ENCODE measurements at regions not wholly inside any gene's neighbourhood (a gene's known extent, or its start where the extent isn't known, plus 50 kb on each side); places are given as distances from the start of the nearest gene placed in this dataset.

DNA sequence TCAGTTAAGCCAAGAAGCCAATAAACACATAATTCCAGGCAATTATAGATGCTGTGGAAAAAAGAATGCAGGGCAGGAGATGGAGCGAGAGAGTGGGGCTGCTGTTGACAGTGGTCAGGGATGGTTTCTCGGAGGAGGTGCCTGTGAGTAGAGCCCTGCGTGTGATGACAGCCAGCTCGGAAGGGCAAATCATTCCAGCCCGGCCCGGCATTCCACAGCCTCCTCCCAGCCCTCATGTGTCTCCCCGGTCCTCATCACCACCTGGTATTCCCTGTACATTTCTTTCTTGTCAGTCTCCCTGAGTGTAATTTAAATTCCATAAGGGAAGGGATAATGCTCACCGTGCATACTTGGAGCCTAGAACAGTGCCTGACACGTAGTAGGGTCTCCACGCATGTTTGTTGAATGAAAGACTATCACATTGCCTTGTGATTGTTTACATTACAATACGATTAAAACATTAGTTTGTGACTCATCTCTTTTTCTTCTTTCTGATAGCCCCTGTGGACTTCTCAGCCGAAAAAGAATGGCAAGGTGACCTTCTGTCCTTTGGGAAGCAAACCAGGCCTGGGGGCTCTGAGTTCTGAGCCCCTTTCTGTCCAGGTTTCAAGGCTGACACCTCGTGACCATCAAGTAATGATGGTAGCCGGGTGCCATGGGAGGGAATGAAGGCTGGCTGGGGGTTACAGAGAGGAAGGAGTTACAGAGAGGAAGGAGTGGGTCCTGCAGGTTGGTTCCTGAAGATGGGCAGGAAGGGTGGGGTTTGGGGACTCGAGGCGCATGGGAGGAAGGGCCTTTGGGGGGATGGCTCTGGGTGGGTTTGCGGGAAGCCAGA, 379.5 kb upstream of the SULF2 start:
- no peak for TF ChIP-seq CREB1 (IDR thresholded peaks at IDR 0.05; ENCODE audit: low read depth)
- TF ChIP-seq NFIC (IDR thresholded peaks at IDR 0.05): no peak
- TF ChIP-seq, protein P1, sequence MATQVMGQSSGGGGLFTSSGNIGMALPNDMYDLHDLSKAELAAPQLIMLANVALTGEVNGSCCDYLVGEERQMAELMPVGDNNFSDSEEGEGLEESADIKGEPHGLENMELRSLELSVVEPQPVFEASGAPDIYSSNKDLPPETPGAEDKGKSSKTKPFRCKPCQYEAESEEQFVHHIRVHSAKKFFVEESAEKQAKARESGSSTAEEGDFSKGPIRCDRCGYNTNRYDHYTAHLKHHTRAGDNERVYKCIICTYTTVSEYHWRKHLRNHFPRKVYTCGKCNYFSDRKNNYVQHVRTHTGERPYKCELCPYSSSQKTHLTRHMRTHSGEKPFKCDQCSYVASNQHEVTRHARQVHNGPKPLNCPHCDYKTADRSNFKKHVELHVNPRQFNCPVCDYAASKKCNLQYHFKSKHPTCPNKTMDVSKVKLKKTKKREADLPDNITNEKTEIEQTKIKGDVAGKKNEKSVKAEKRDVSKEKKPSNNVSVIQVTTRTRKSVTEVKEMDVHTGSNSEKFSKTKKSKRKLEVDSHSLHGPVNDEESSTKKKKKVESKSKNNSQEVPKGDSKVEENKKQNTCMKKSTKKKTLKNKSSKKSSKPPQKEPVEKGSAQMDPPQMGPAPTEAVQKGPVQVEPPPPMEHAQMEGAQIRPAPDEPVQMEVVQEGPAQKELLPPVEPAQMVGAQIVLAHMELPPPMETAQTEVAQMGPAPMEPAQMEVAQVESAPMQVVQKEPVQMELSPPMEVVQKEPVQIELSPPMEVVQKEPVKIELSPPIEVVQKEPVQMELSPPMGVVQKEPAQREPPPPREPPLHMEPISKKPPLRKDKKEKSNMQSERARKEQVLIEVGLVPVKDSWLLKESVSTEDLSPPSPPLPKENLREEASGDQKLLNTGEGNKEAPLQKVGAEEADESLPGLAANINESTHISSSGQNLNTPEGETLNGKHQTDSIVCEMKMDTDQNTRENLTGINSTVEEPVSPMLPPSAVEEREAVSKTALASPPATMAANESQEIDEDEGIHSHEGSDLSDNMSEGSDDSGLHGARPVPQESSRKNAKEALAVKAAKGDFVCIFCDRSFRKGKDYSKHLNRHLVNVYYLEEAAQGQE (IDR thresholded peaks at IDR 0.05; ENCODE audit: low read depth): no peak
- TF ChIP-seq EP300 (IDR thresholded peaks at IDR 0.05; ENCODE audit: borderline replicate concordance): no peak
- TF ChIP-seq, protein P2, sequence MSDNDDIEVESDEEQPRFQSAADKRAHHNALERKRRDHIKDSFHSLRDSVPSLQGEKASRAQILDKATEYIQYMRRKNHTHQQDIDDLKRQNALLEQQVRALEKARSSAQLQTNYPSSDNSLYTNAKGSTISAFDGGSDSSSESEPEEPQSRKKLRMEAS (IDR thresholded peaks at IDR 0.05): no peak
- no peak for TF ChIP-seq TEAD4 (IDR thresholded peaks at IDR 0.05)
- TF ChIP-seq TAF1 (IDR thresholded peaks at IDR 0.05; ENCODE audit: low read depth): no peak
- TF ChIP-seq RAD21 (IDR thresholded peaks at IDR 0.05; ENCODE audit: low read depth): no peak

All from Ishikawa (cell line).